Mesendoderm (in vitro differentiated cells): ENCODE measurements at regions not wholly inside any gene's neighbourhood (a gene's known extent, or its start where the extent isn't known, plus 50 kb on each side); places are given as distances from the start of the nearest gene placed in this dataset.

ENCODE experiments used
- DNase-seq: peaks from one replicate; pipeline ENCODE4 v3.0.0; 2013
- H2AK5ac ChIP-seq: 2 replicates; pipeline ENCODE4 v1.6.1; 2013; ENCODE audit warnings: low read length, inconsistent platforms
- H2BK120ac ChIP-seq: 2 replicates; pipeline ENCODE4 v1.6.1; 2013; ENCODE audit warnings: low read depth, mild to moderate bottlenecking, low read length, moderate library complexity, mixed read lengths
- H2BK15ac ChIP-seq: replicated peaks from 2 replicates; pipeline ENCODE4 v1.6.1; 2013; ENCODE audit warnings: low read depth, mild to moderate bottlenecking, moderate library complexity
- H2BK5ac ChIP-seq: 2 replicates; pipeline ENCODE4 v1.6.1; 2013; ENCODE audit warnings: low read length, inconsistent platforms
- H3K18ac ChIP-seq: 2 replicates; pipeline ENCODE4 v1.6.1; 2013; ENCODE audit warnings: mild to moderate bottlenecking, low read length, mixed read lengths
- H3K23ac ChIP-seq: one replicate; pipeline ENCODE4 v1.6.1; 2013; ENCODE audit warnings: low read length
- H3K27ac ChIP-seq: 2 replicates; pipeline ENCODE4 v1.5.1; 2013; ENCODE audit warnings: low read depth, mild to moderate bottlenecking, inconsistent platforms, low read length, moderate library complexity
- H3K27me3 ChIP-seq: 2 replicates; pipeline ENCODE4 v1.6.1; 2013; ENCODE audit warnings: low read length, control low read depth, mild to moderate bottlenecking, inconsistent platforms; ENCODE audit not compliant: insufficient read depth, poor library complexity
- H3K36me3 ChIP-seq: 2 replicates; pipeline ENCODE4 v1.6.1; 2013; ENCODE audit warnings: low read length, inconsistent platforms; ENCODE audit not compliant: control insufficient read depth, insufficient read depth
- H3K4ac ChIP-seq: one replicate; pipeline ENCODE4 v1.6.1; 2013; ENCODE audit warnings: low read depth, mild to moderate bottlenecking, low read length, moderate library complexity
- H3K4me1 ChIP-seq: 2 replicates; pipeline ENCODE4 v1.6.1; 2013; ENCODE audit warnings: low read depth, low read length, inconsistent platforms; ENCODE audit not compliant: control insufficient read depth
- H3K4me2 ChIP-seq: 2 replicates; pipeline ENCODE4 v1.6.1; 2013; ENCODE audit warnings: low read length
- H3K4me3 ChIP-seq: 2 replicates; pipeline ENCODE4 v1.5.1; 2013; ENCODE audit warnings: mild to moderate bottlenecking, low read length
- H3K56ac ChIP-seq: one replicate; pipeline ENCODE4 v1.6.1; 2013; ENCODE audit warnings: low read length
- H3K79me1 ChIP-seq: 2 replicates; pipeline ENCODE4 v1.6.1; 2013; ENCODE audit warnings: low read length, inconsistent platforms
- H3K79me2 ChIP-seq: 2 replicates; pipeline ENCODE4 v1.6.1; 2013; ENCODE audit warnings: mild to moderate bottlenecking, low read length; ENCODE audit not compliant: control insufficient read depth, insufficient read depth
- H3K9ac ChIP-seq: 2 replicates; pipeline ENCODE4 v1.6.1; 2013; ENCODE audit warnings: low read length, inconsistent platforms
- H4K5ac ChIP-seq: one replicate; pipeline ENCODE4 v1.6.1; 2013; ENCODE audit warnings: low read length
- H4K8ac ChIP-seq: one replicate; pipeline ENCODE4 v1.6.1; 2013; ENCODE audit warnings: low read depth, mild to moderate bottlenecking, control low read depth, low read length, moderate library complexity
- WGBS: extraction: QIAGEN DNeasy Blood & Tissue Kit; methylation state at CpG from one replicate; pipeline ENCODE4 v1.1.7; 2013; ENCODE audit warnings: low lambda C conversion rate, missing lambda C conversion rate; ENCODE audit not compliant: insufficient coverage; ENCODE audit errors: extremely low coverage; 5-methylcytosine and 5-hydroxymethylcytosine counted together

DNA sequence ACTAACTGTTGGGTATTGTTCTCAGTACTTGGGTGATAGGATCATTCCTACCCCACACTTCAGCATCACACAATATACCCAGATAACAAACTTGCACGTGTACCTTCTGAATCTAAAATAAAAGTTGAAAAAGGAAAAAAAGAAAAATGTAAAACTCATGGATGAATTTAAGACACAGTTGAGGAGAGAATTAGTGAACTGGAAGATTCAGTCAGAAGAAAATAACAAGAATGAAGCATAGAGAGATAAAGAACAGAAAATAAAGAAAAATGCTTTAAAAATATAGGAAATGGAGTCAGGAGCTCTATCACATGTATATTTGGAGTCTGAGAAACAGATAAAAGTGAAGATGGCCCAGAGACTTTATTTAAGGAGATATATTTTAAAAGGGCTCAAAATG lies 90.4 kb upstream of the SALL3 start:
- Histone ChIP-seq H3K56ac (no peak overlapping the region), H3K79me2 (no peaks in the 10 kb centered on the region), H2BK15ac (no peak overlapping the region), H4K5ac (no peak overlapping the region), H3K18ac (no peak overlapping the region), H3K36me3 (no peaks in the 10 kb centered on the region), H2BK120ac (no peak overlapping the region), H4K8ac (no peak overlapping the region), H3K4me3 (no peak overlapping the region), H3K23ac (no peak overlapping the region), H3K4me1 (no peaks in the 10 kb centered on the region), H3K4ac (no peak overlapping the region), H3K27me3 (no peaks in the 10 kb centered on the region), H3K79me1 (no peaks in the 10 kb centered on the region), H3K27ac (no peak overlapping the region), H3K9ac (no peak overlapping the region), H2BK5ac (no peak overlapping the region), H2AK5ac (no peak overlapping the region), H3K4me2 (no peak overlapping the region)
- no CpG with 5 or more reads among the region's 1 CpG for WGBS
- DNase-seq, result no peak

DNA sequence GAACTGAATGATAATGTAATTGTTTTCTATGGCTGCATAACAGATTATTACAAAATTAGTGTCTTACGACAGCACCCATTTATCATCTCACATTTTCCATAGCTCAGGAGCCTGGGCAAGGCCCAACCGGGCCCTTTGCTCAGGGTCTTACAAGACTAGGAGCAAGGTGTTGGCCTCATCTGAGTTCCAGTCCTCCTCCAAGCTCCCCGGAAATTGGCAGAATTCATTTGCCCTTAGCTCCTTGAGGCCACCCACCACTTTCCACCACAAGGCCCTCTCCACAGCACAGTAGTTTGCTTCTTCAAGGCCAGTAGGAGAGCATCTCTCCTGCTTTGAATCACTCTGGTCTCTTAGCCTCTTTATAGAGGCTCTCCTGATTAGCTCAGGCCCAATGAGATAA lies 89.2 kb upstream of the SALL3 start:
- H2BK15ac ChIP-seq, result no peak overlapping the region
- H3K18ac ChIP-seq, result no peak overlapping the region
- no peak overlapping the region for H3K4me2 ChIP-seq
- no peak overlapping the region for H4K8ac ChIP-seq
- no peak overlapping the region for H3K9ac ChIP-seq
- H3K27ac ChIP-seq, result no peak overlapping the region
- no peak overlapping the region for H3K4me3 ChIP-seq
- no peaks in the 10 kb centered on the region for H3K27me3 ChIP-seq
- no peak overlapping the region for H2BK120ac ChIP-seq
- H3K23ac ChIP-seq, result no peak overlapping the region
- no peak overlapping the region for H2AK5ac ChIP-seq
- no peaks in the 10 kb centered on the region for H3K36me3 ChIP-seq
- H3K79me1 ChIP-seq, result no peaks in the 10 kb centered on the region
- H2BK5ac ChIP-seq, result no peak overlapping the region
- H3K4me1 ChIP-seq, result no peaks in the 10 kb centered on the region
- no peak for DNase-seq
- no peak overlapping the region for H3K4ac ChIP-seq
- H3K56ac ChIP-seq, result no peak overlapping the region
- H4K5ac ChIP-seq, result no peak overlapping the region
- no CpG with 5 or more reads among the region's 3 CpGs for WGBS
- no peaks in the 10 kb centered on the region for H3K79me2 ChIP-seq

DNA sequence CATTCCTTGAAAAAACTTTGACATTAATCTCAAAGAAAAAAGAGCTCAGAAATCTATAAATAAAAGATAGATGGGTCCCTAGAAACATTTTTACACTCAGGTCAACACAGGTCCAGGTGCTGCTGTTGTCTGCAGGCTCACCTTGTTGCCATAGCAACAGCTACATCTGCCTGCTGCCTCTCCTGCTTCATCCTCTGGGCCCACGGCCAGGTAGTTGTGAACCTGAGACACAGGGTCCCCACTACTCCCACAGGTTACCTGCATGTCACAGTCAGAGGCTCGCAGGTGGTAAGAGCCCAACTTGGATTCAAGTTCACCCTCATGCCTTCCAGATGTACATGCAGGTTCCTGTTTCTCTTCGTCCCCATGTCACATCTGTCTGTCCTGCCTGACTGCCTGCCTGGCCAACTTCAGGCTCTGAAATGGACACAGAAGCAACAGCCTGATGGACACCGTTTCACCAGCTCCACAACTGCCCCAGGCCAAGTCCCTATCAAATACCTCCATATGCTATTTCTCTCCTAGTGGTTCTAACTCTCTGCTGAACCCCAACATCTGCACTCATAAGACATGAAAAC lies 88.3 kb upstream of the SALL3 start:
- H3K36me3 ChIP-seq, result no peaks in the 10 kb centered on the region
- H3K56ac ChIP-seq, result no peak overlapping the region
- H4K8ac ChIP-seq, result no peak overlapping the region
- H3K27ac ChIP-seq, result no peak overlapping the region
- H3K4me3 ChIP-seq, result no peak overlapping the region
- no peak overlapping the region for H3K4ac ChIP-seq
- H3K18ac ChIP-seq, result no peak overlapping the region
- H3K27me3 ChIP-seq, result no peaks in the 10 kb centered on the region
- no peak overlapping the region for H3K23ac ChIP-seq
- no peak overlapping the region for H2BK120ac ChIP-seq
- no CpG with 5 or more reads among the region's 4 CpGs for WGBS
- no peaks in the 10 kb centered on the region for H3K4me1 ChIP-seq
- H3K9ac ChIP-seq, result no peak overlapping the region
- H2AK5ac ChIP-seq, result no peak overlapping the region
- H4K5ac ChIP-seq, result no peak overlapping the region
- no peaks in the 10 kb centered on the region for H3K79me1 ChIP-seq
- no peak overlapping the region for H3K4me2 ChIP-seq
- H3K79me2 ChIP-seq, result no peaks in the 10 kb centered on the region
- H2BK5ac ChIP-seq, result no peak overlapping the region
- no peak overlapping the region for H2BK15ac ChIP-seq
- no peak for DNase-seq

DNA sequence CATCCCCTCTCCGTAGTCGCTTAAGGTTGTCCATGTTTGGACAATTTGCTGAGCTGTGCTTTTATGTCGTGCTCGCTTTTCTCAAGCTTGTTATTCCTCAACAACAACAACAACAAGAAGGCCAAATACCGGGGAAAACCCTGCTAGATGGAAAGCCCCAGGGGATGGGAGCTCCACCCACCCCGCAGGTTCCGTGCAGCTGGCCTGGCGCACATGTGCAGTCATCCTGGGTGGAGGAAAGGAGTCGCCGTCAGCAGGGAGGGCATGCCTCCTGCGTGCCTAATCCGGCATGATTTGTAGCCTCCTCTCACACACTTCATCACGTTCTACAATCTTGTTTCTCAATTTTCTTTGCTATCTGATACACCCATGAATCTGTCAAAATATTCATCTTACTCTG lies 87.4 kb upstream of the SALL3 start:
- H3K27me3 ChIP-seq, result no peaks in the 10 kb centered on the region
- no peak overlapping the region for H3K9ac ChIP-seq
- no peak overlapping the region for H3K23ac ChIP-seq
- no peaks in the 10 kb centered on the region for H3K36me3 ChIP-seq
- H3K56ac ChIP-seq, result no peak overlapping the region
- no peak overlapping the region for H2BK120ac ChIP-seq
- H3K18ac ChIP-seq, result no peak overlapping the region
- no CpG with 5 or more reads among the region's 13 CpGs for WGBS
- H3K79me1 ChIP-seq, result no peaks in the 10 kb centered on the region
- no peak for DNase-seq
- no peak overlapping the region for H4K5ac ChIP-seq
- no peaks in the 10 kb centered on the region for H3K79me2 ChIP-seq
- no peak overlapping the region for H2BK5ac ChIP-seq
- no peak overlapping the region for H2AK5ac ChIP-seq
- no peak overlapping the region for H3K4me3 ChIP-seq
- H3K27ac ChIP-seq, result no peak overlapping the region
- no peaks in the 10 kb centered on the region for H3K4me1 ChIP-seq
- H4K8ac ChIP-seq, result no peak overlapping the region
- no peak overlapping the region for H3K4ac ChIP-seq
- H2BK15ac ChIP-seq, result no peak overlapping the region
- H3K4me2 ChIP-seq, result no peak overlapping the region

DNA sequence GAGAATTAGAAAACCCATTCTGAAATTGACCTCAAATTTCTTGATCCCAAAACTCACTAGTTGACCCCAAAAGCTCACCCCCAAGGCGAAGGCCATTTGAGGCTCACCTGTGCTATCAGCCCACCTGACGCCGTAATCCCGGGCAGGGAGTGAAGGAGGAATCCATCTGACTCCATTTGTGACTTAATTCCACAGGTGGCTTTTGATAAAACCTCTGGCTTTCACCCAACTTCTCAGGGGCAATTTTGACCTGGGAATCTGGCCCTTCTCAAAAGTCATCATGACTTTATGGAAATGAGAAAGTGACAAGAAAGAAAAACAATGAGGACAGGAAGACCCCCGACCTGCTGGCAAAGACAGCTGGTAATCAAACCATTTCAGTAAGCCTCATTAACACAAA lies 86.9 kb upstream of the SALL3 start:
- DNase-seq, result no peak
- Histone ChIP-seq H3K27ac (no peak overlapping the region), H2BK5ac (no peak overlapping the region), H3K9ac (no peak overlapping the region), H3K79me1 (no peaks in the 10 kb centered on the region), H3K4me1 (no peaks in the 10 kb centered on the region), H3K4me2 (no peak overlapping the region), H3K4ac (no peak overlapping the region), H3K56ac (no peak overlapping the region), H2BK15ac (no peak overlapping the region), H4K8ac (no peak overlapping the region), H4K5ac (no peak overlapping the region), H3K23ac (no peak overlapping the region), H3K79me2 (no peaks in the 10 kb centered on the region), H2AK5ac (no peak overlapping the region), H3K18ac (no peak overlapping the region), H3K27me3 (no peaks in the 10 kb centered on the region), H3K36me3 (no peaks in the 10 kb centered on the region), H2BK120ac (no peak overlapping the region), H3K4me3 (no peak overlapping the region)
- WGBS, result no CpG with 5 or more reads among the region's 5 CpGs

DNA sequence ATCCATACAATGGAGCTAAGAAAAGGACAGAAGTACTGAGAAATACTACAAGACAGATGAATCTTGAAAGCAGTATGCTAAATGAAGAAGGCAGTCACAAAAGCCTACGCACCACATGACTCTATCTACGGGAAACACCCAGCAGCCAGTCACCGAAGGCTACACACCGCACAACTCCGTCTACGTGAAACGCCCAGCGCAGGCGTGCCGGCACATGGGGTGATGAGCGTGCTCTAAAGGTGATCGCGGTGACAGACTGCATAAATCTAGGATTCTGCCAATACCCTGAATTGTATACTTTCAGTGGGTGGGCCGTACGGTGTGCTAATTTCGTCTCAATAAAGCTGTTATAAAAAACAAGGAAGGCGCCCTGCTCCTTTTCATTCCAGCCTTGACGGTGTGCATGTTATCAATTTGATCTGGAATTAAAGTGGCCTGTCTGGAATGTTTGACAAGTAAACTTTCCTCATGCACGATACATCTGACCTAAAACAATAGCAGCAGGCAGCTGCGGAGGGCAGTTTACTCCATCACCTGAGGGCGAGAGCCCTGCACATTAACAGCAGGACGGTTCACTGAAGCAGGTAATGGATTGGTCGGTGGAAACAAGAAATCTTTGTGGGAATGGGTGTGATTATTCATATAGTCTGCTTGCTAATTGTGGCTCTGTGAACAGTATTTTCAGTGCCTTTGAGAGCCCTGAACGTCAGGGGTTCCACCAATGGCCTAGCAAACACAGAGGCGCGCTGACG lies 86.2 kb upstream of the SALL3 start:
- Histone ChIP-seq H2AK5ac (no peak overlapping the region), H3K4ac (no peak overlapping the region), H3K4me2 (no peak overlapping the region), H2BK120ac (no peak overlapping the region), H2BK5ac (no peak overlapping the region), H4K5ac (no peak overlapping the region), H3K9ac (no peak overlapping the region), H3K79me2 (no peaks in the 10 kb centered on the region), H3K27me3 (no peaks in the 10 kb centered on the region), H3K23ac (no peak overlapping the region), H4K8ac (no peak overlapping the region), H3K4me3 (no peak overlapping the region), H3K36me3 (no peaks in the 10 kb centered on the region), H3K27ac (no peak overlapping the region), H3K56ac (no peak overlapping the region), H3K18ac (no peak overlapping the region), H3K4me1 (no peaks in the 10 kb centered on the region), H3K79me1 (no peaks in the 10 kb centered on the region), H2BK15ac (no peak overlapping the region)
- DNase-seq, result no peak
- no CpG with 5 or more reads among the region's 27 CpGs for WGBS
